GM21360 (cell line): ENCODE measurements at regions not wholly inside any gene's neighbourhood (a gene's known extent, or its start where the extent isn't known, plus 50 kb on each side); places are given as distances from the start of the nearest gene placed in this dataset.

Source experiments
- ATAC-seq: cut with Tn5 transposase; IDR thresholded peaks from one replicate; pipeline ENCODE4 v1.9.1; 2021; ENCODE audit warnings: mild to moderate bottlenecking, moderate library complexity; ENCODE audit not compliant: unreplicated experiment

DNA sequence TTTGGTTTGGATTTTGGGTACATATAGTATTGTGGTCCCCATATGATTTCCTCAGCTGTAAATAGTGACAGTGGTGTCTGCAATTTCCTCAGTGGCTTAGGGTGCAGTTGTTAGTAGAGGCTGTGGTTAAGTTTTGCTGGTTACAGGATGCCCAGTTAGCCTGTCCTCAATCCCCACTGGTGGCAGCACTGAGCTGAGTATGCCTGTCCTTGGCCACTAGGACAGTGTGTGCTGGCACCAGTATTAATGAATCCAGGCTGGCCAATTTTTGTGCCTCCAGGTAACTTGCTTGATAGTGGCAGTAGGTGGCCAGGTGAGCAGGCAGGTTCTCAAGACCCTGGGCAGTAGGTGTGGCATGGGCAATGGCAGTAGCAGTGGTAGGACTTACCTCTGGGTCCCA, 973.1 kb downstream of the TMEM182 start:
- no peak for ATAC-seq

DNA sequence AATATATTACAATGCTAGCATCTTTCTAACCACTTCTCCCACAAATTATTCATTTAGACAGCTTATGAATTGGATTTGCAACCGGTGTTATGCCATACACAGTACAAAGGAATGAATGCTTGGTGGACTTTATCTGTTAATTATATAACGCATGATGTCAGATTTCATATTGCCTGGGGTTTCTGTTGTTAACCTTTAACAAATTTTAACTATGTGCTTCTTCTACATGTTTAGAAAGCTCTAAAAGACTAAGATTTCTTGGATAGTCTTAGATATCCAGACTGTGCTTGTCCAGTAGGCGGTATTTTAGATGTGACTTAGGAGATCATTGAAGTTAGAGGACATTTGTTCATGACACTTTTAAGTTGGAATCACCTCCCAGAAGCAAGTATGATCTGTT, 976.3 kb downstream of the TMEM182 start:
- ATAC-seq: no peak

DNA sequence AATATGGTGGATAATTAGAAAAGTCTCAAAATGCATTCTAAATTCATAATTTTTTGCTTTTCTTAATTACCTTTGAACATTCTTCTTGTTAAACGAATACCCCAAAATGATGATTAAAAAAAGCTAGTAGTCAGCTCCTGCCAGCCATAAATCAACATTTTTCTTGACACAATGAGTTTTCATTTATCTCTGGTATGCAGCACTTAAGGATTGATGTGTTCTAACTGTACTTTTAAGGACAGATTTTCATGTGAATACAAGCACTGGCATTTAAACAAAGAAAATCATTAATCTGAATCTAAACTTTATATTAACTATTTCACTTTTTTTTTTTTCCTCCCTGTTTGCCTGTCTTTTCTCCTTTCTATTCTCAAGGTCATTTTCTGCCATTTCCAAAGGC, 976.8 kb downstream of the TMEM182 start:
- no peak for ATAC-seq

DNA sequence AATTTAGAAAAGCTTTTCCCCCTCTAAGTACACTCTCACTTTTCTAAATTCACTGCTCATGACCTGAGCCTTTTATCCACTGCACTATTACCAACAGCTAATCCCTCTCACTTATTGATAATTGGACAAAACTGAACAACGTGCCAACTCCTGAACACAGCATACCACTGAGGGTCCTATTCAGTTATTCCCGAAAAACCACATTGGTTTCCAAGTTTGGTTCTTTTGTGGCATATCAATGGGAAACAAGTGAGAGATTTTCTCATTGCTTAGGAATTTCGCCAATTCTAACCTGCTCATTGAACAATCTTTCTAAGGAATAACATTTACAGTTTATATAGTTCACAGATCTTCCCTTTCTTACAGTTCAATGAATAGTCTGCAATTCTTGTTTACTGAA, 977.4 kb downstream of the TMEM182 start:
- no peak for ATAC-seq

DNA sequence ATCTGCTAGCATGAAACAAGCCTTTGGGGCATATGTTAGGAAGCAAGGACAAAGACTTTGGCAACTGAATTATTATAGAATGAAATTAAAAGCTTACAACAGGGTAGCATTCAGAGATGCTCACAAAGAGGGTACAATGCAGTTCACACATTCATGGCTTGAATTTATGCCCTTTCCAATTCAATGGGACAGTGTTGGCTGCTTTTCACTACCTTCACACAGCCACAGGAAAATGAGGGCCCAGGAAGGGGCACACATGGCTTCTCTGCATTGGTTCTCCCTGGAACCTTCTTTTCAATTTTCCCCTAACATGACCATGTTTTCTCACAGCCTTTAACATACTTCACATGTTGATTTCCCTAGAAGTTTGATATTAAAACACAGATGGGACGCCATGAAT, 978.1 kb downstream of the TMEM182 start:
- ATAC-seq: no peak

DNA sequence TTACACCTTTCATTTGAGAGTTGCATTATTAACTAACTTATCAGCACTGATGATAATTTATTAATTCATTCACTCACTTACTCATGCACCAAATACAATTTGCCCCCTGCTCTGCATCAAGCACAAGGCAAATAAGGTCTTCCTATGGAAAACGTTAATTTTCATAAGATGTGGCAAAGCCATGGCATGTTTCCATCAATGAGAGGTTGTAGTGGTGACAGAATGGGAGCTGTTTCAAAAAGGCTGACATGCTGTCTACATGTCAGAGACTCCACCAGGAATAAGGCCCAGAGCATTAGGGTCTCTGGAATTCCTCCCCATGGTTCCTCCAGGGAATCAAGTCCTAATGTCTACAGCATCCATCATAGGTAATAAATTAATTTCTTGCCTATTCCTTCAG, 978.8 kb downstream of the TMEM182 start:
- ATAC-seq: no peak

DNA sequence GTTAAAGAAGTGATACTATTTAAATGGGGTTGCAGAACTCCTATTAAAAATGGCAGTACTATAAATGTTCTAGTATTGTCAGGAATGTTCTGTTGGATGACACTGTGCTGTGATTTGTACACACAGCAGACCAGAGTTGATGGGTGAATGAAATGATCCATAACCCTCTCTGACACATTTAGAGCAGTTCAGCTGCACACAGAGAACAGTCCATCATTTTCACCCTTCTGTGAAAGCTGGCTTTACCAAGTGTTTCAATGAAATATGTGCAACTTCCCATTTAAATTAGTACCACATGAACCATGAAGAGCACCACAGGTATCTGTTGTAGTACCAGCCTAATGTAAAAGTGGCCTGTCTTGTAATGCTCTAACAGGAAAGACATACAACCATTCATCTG, 981.4 kb downstream of the TMEM182 start:
- no peak for ATAC-seq

DNA sequence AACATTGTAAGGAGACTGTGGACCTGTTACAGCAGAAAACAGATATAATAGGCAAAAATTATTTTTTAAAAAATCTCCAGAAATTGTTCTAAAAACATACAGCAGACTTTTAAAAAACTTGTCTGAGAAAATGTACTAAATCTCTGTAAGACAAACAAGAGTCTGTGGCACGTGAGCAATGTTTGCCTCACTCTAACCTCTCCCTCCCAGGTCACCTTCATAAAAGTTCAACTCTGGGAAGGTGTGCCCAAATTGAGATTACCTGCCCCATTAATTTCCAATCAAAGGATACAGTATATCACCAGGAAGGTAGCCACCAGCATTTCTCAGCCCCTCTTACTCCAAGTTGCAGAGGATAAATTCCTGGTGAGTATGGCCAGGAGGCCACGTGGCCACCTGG, 992.7 kb downstream of the TMEM182 start:
- ATAC-seq: no peak

DNA sequence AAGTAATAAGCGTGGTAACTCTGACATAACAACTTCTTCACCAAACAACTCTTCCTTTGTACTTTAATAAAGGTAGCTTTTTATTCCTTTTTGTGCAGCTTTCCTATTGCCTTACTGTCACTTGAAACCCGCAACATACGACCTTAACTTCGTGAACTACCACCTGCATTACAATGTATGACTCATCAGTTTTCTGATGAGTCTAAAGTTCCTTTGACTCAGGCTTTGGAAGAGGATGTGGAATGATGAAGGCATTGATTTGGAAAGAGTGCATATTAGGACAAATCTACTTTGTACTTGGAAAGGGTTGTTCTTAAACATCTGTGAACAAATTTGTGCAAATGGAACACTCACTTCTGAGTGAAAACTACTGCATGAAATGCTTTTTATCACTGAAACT, 1012.1 kb downstream of the TMEM182 start:
- ATAC-seq: no peak

DNA sequence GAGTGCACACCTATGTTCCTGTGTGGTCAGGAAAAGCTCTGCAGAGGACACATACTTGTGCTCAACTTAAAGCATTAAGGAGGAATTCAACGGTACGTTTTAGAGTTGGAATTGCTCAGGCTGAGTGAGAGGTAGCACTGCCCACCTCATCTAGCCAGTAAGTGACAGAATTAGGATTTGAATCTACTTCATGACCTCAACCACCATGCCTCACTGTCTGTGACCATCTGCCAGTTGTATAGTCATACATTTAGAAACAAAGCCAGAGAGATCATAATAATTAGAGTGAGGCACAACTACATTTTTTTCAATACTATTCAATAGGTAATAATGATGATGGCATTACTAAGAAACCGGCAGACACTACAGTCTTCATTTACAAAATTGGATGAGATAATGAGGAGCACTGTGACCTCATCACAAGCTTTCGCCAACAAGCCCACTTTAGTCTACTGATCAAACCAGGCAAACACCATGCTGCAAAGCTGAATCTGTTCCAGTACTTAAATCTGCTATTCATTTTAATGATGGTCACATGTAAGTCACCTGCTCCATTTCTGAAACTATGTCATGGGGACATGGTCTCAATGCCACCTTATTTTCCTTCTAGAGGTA, 1018.4 kb downstream of the TMEM182 start:
- no peak for ATAC-seq

DNA sequence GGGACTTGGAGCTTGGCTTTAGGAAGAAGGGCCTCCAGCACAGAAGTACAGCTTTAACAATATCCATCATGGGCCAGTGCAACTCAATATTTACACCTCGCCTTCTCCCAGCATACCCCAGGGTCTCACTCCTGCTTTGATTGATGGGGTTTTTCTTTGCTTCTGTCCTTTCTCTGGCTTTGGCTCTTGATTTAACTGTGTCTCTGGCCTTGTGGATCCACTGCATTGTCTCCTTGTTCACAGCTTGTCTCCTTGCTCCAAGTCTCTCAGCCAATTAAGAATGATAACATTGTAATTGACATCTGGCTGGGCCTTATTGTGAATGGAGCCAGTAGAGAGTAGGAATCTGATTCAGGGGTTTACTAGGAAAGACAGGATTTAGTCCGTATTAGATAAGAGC, 1019.5 kb downstream of the TMEM182 start:
- ATAC-seq: no peak

DNA sequence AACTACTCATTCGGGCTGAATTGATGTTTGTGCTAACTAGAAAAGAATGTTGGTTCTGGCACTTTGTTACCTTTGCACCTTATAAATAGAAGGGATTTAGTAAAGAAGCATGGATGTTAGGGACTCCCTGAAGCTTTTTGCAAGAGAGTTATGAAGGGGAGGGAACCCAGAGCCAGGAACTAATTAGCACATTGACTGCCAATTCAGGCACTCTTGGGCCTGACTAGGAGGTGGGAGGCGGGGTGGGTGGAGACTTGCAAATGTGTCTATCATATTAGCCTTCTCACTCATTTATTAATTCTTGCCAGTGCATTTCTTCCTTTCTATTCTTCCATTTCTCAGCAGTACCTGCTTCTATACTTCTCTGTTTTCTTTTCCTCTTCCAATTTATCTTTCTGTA, 1022.4 kb downstream of the TMEM182 start:
- no peak for ATAC-seq

DNA sequence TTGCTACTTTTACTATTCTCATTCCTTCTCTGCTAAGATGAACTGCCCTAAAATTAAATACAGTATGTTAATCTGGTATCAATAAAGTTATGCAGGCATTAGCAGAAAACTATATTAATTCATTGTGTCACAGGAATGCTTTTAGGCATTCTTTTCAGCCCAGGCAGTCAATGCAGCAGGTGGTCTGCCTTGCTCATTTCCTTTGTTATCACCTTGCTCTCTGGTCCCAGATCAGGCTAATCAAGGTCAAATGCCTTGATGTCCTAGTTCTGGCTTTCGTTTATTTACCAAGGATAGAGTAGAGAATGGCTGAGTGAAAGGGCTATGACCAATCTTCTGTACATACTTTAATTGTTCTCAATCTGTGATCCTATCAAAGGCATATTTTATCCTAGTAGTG, 1023.6 kb downstream of the TMEM182 start:
- no peak for ATAC-seq

DNA sequence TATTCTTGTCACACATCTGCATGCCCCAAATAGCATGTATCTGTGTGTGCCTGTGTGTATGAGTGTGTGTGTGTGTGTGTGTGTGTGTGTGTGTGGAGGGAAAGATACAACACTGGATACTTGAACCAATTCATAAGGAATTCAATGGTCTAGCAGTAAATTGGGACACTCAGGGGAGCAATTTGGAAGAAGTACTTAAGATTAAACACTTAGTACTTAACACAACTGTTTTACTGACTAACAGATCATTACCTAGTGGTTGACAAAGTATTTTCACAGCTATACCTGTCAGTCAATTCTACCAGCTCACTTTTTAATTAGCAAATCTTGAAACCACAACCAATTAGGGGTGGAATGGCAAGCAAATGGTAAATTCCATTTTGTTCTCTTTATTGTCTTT, 1024.1 kb downstream of the TMEM182 start:
- no peak for ATAC-seq

DNA sequence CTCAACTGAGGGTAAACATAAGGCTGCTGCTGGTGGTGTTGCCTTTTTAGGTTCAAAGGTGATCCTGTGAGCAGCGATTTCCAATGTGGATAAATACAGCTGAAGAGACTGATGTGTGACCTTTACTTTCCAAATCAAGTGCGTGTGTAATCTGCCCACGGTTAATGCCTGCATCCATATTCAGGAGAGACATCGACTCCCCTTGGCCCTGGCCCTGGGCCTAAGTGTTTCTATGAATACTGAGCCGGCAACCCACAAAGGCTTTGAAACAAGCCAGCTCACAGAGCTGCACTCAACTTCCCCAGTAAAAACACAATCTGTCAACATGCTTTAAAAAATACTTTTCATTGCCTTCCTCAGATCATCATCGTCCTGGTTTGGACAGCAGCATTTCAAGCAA, 1026.6 kb downstream of the TMEM182 start:
- ATAC-seq: no peak

DNA sequence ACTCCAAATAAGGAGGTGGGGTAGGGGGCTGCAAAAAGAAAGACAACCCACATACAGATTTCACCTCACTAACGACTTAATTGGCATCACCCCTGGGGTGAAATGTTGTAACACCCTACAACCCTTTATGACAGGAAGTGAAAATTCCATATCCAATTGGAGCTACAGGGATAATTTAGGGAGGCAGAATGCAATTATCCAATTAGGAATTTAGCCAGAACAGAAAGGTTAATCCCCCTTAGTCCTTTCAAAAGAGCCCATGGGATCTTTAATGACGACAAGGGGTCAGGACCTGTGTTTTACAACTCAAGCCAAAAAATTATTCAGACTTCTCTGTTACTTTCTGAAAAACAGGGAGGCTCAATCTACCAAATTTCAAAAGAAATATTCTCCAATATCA, 1027.1 kb downstream of the TMEM182 start:
- no peak for ATAC-seq

DNA sequence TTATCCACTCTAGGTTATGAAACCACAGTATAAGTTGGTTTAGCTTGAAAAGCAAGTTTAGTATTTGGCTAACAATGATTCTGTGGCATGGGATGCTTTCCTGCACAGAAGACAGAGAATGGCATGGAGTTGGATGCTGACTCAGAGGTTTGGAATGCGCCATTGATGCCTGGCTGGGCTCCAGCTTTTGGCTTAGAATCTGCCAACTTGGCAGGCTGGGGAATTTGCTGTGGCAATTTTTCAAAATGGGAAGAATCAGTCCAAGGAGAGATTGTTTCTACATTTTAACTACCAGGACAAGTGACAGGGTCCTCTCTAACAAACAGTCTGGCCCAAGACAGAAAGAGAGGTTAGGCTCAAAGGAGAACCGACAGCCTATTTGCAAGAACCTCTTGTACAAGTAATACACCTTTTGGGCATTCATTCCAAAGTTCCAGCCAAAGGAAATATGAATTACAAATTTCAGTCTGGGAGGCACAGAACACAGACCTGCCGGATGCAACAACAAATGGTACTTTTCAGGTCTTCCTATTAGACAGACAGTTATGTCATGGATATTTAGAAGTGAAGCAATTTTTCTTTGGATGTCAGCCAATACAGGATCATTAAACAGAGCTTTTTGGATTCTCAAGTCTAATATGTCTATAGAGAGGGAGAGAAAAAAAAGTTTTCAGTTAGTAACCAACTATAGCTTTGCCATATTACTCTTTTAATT, 1027.7 kb downstream of the TMEM182 start:
- ATAC-seq: no peak

DNA sequence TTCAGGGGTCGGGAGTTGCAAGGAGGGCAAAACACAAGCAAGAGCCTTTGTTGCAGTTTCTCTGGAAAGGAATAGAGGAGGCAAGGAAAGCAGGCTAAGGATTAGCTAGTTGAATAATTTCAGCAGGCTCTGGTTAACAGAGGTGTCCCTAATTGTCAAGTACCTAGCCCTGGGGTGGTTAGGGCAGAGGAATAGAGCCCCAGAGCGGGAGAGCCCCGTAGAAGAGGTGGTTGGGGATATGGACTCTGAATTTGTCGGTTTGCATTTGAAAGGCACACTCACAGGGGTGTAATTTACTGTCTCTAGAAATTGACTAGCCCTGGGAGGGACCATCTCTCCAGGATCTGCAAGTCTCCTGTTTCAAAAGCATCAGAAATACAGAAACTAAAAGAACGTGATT, 1030.2 kb downstream of the TMEM182 start:
- no peak for ATAC-seq

DNA sequence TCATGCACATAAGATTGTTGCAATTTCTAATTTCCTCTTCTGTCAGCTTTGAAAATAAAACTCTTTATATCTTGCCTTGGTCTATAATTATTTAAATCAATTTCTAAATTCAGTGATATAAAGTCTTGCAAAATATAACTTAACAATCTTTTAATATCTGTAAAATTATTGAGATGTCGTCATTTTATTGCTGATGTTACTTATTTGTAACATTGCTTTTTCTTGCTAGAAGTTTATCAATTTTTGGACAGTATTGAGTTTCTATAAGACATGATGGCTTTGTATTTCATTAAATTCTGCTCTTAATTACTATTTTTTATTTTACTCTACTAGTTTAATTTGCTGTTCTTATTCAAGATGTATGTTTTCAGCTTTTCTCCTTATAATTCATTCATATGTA, 1036.5 kb downstream of the TMEM182 start:
- no peak for ATAC-seq

DNA sequence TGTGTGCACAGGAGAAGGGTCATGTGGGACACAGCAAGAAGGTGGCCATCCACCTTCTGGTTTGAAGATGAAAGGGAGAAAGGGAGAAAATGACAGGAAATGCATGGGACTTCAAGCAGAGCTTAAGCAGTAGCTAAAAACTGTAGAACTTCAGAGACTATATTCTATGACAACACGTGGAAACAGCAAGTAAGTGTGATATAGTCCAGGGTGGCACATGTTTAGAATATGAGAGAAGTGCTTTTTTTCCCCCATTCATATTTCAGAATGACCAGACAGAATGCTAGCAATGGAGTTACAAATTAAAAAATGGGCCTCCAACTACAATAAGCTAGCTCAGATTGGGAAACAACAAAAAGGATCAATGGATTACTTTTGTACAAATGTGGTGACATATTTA, 1042.2 kb downstream of the TMEM182 start:
- ATAC-seq: no peak

DNA sequence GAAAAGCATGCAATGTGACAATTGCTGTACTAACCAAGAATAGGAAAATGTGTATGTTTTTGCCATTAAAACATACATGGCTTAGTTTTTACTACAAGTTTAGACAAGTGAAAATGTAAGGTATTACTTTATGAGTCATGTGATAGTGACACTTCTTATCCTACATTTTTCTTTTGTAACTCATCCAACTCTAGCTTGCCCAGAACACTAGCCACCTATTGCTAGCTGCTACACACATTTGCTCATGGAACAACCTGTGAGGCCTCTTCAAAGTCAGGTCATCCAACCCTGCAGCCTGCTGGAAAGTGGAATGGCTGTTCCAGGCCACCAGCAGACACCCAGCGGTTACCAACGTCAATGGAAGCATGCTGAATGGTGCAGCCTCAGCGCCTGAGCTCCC, 1043.9 kb downstream of the TMEM182 start:
- no peak for ATAC-seq

DNA sequence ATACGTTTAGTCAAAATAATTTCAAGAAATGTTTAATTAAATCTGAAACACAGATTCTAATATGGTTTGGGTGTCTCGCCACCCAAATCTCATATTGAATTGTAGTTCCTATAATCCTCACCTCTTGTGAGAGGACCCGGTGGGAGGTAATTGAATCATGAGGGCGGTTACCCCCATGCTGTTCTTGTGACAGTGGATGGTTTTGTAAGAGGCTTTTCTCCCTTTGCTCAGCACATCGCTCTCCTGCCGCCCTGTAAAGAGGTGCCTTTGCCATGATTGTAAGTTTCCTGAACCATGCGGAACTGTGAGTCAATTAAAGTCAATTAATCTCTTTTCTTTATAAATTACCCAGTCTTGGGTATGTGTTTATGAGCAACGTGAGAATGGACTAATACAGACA, 1045.1 kb upstream of the POU3F3 start:
- no peak for ATAC-seq

DNA sequence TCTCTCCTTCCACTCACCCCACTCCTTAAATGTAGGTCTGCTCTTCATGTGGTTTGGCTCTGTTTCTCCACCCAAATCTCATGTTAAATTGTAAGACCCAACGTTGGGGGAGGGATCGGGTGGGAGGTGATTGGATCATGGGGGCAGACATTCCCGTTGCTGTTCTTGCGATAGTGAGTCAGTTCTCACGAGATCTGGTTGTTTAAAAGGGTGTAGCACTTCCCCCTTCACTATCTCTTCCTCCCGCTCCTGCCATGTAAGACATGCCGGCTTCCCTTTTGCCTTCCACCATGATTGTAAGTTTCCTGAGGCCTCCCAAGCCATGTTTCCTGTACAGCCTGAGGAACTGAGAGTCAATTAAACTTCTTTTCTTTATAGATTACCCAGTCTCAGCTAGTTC, 1044.5 kb upstream of the POU3F3 start:
- ATAC-seq: no peak
